AG10803 (cell line): ENCODE measurements at regions not wholly inside any gene's neighbourhood (a gene's known extent, or its start where the extent isn't known, plus 50 kb on each side); places are given as distances from the start of the nearest gene placed in this dataset.

Experiments
- DNase-seq: peaks from one replicate; pipeline ENCODE4 v3.0.0; 2010; ENCODE audit warnings: low read depth
- H3K4me3 ChIP-seq: 2 replicates; pipeline ENCODE4 v1.5.1; 2011; ENCODE audit warnings: mild to moderate bottlenecking, low read length, control low read depth
- TF ChIP-seq, protein P1 (sequence below): conservative IDR thresholded peaks from 2 replicates; pipeline ENCODE4 v1.5.1; 2011; ENCODE audit warnings: mild to moderate bottlenecking, low read length, control low read depth, inconsistent platforms

DNA sequence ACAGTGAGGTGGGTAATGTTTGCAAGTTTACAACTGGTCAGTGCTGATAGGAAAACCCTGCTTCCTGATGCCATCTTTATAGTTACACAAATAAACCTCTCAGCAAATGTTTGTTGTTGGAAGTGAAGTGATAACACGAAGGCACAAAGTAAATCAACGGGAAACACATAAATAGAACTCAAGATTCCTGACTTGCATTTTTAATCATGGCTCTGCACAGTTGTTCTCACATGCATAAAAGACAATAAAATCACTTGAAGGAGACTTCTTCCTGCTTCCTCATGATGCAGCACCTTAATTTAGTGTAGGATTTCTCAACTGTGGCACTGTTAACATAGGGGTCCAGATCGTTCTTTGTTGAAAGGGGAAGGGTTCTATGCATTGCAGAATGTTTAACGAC, 907.7 kb downstream of the RAB28 start:
- DNase-seq = no peak
- no peak overlapping the region for H3K4me3 ChIP-seq
- TF ChIP-seq, protein P1, sequence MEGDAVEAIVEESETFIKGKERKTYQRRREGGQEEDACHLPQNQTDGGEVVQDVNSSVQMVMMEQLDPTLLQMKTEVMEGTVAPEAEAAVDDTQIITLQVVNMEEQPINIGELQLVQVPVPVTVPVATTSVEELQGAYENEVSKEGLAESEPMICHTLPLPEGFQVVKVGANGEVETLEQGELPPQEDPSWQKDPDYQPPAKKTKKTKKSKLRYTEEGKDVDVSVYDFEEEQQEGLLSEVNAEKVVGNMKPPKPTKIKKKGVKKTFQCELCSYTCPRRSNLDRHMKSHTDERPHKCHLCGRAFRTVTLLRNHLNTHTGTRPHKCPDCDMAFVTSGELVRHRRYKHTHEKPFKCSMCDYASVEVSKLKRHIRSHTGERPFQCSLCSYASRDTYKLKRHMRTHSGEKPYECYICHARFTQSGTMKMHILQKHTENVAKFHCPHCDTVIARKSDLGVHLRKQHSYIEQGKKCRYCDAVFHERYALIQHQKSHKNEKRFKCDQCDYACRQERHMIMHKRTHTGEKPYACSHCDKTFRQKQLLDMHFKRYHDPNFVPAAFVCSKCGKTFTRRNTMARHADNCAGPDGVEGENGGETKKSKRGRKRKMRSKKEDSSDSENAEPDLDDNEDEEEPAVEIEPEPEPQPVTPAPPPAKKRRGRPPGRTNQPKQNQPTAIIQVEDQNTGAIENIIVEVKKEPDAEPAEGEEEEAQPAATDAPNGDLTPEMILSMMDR = no peak

DNA sequence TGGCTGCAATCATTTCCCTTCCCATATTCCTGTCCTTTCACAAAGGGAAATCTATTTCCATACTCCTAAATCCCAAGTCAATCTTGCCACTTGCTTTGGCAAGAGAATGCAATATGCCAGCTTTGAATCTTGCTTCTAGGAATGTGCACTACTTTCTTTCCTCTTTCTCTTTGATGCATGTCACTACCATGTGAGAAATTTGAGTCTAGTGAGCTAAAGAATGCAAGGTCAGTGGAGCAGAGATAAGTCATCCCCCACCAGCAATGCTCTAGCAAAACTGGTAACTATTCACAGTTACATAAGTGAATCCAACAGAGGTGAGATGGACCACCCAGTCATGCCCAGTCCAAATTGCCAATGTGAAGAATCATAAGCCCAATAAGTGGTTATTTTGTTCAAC, 910.4 kb downstream of the RAB28 start:
- TF ChIP-seq, protein P1 = no peak
- DNase-seq = no peak
- H3K4me3 ChIP-seq = no peak overlapping the region

DNA sequence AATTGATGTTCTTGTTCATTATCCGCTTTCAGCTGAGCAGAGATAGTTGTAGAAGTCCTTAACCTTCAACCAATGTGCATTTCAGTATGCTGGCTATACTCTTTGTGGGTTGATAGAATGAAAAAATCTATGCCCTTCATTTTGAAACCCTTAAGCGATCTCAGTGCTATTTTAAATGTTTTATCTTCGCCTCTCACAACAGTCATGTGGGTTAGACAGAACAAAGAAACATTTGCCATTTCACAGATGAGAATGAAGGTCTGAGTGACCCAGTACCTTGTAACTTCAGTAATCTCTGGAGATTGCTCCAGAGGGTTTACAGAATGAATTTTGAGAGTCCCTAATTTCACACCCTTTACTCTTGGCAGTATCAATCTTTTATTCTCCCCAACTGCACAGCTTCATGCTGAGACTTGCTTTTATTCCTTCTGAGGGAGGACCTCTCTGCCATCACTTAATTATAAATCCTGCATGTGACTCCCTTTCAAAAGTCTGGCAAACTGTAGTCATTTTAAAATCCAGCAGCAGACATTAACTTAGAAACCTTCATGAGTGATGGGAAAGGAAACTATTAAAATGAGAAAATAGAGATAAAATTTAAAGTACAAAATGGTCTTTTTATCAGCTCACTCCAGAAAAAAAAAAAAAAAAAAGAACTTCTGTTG, 921.5 kb downstream of the RAB28 start:
- TF ChIP-seq, protein P1 = no peak
- DNase-seq = no peak
- no peak overlapping the region for H3K4me3 ChIP-seq

DNA sequence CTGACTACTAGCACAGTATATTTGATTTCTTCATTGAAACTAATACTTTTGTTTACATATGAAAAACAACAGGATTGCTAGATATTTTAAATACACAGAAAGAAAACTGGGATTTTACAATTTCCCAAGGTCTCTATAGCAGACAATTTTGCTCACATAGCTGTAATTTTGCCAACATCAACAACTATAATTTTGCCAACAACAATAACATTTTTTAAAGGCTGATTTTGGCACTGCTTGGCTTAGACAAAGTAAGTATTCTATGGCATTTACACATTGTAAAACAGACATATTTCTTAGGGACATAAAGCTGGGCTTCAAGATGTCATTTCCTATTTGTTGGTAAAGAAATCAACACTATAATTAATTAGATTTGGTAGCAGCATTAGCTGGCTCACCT, 922.1 kb downstream of the RAB28 start:
- no peak for DNase-seq
- no peak overlapping the region for H3K4me3 ChIP-seq
- TF ChIP-seq, protein P1 = no peak

DNA sequence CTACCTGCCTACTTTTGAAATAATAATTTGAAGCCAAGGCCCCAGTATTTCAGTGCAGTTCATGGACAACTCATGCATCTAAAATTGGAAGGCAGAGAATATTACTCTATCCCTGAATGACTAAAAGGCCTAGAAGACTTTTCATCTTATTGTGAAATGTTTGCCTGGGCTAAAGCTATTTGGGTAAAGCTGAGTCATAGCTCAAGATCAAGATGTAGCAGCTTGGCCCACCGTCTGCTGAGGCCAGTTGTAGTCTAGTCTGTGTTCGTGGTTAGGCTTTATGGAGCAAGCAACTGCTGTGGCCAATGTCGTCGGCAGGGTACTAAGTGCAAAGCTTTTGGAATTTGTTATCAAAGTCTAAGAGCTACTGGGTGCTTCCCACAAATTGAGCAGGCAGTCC, 929.1 kb downstream of the RAB28 start:
- no peak for DNase-seq
- TF ChIP-seq, protein P1 = no peak
- H3K4me3 ChIP-seq = no peak overlapping the region

DNA sequence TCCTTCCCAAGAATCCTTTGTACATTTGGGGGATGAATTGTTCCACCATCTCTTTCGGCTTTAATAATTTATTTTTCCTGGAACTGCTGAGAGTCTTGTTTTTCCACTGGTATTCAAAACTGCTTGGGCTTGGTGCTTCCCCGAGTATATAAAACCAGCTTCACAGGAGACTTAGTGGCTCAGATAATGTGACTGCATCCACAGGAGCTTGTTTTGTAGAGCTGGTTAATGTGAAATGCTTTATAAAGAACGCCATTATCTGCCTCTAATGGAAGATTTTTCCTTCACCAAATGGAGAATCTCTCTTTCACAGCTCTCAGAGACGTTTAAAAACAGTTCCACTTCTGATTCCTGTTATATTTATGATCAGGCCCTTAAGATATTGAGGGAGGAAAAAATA, 935.5 kb downstream of the RAB28 start:
- no peak overlapping the region for H3K4me3 ChIP-seq
- no peak for DNase-seq
- TF ChIP-seq, protein P1 = no peak

DNA sequence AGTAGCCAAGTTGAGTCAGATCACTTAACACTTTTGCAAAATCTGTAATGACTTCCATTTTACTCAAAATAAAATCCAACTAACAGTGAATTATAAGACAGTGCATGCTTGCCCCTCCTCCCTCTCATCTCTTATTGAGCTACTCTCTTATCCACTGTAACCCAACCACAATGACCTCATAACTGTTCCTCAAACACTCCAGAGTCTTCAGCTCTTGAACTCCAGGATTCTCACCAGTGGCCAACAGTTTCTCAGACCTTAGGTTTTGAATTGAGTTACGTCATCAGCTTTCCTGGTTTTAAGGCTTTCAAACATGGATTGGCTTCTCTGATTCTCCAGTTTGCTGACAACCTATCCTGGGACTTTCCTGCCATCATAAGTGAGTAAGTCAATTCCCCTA, 938.3 kb downstream of the RAB28 start:
- H3K4me3 ChIP-seq = no peak overlapping the region
- no peak for DNase-seq
- TF ChIP-seq, protein P1 = no peak
